ENCODE measurements at regions not wholly inside any gene's neighbourhood (a gene's known extent, or its start where the extent isn't known, plus 50 kb on each side); places are given as distances from the start of the nearest gene placed in this dataset.

- Histone ChIP-seq H3K9me3 (no peaks in the 10 kb centered on the region), H3K27me3 (ENCODE audit: low read depth) (no peaks in the 10 kb centered on the region), H3K36me3 (replicated peaks) (no peaks in the 10 kb centered on the region), H3K4me1 (no peaks in the 10 kb centered on the region), H3K4me3 (no peak overlapping the region)
- in situ Hi-C loops (cut with MboI; ENCODE audit: low sequenced_read_pairs): no loop called here
- DNase-seq (ENCODE audit: low spot score in 2 of 2): no peak
Measured at GRCh38 chr15:81768773-81769172, 277.0 kb downstream of the MEX3B start.

DNA sequence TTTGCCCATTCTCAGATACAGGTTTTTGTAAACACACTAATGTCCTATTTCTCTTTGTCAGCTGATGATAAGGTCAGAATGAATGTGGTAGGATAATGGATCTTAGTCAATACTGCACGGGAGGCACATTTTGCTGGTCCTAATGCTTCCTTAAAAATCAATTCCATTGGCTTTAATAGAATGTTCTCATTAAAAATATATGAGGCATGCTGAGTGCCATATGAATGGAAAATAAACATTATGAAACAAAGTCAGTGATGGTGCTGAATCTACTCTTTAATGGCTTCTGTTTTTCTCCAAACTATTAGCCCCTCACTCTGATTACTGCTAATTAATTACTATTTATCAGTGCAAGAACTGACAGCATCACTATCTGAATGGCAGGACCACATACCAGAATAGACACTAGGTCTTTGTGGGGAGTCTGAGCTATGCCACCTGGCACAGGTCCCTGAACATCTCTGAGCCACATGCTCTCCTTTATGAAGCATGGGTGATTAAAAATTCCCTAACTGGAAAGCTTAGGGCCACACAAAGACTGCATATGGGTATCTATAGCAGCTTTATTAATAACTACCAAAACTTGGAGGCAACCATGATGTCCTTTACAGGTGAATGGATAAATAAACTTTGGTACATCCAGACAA lies 278.9 kb downstream of the MEX3B start:
- H3K36me3 ChIP-seq (replicated peaks): no peaks in the 10 kb centered on the region
- H3K27me3 ChIP-seq (ENCODE audit: low read depth): no peaks in the 10 kb centered on the region
- no peaks in the 10 kb centered on the region for H3K9me3 ChIP-seq
- no peak overlapping the region for H3K4me3 ChIP-seq
- no peak for DNase-seq (ENCODE audit: low spot score in 2 of 2)
- in situ Hi-C loops (cut with MboI; ENCODE audit: low sequenced_read_pairs): no loop called here
- no peaks in the 10 kb centered on the region for H3K4me1 ChIP-seq

DNA sequence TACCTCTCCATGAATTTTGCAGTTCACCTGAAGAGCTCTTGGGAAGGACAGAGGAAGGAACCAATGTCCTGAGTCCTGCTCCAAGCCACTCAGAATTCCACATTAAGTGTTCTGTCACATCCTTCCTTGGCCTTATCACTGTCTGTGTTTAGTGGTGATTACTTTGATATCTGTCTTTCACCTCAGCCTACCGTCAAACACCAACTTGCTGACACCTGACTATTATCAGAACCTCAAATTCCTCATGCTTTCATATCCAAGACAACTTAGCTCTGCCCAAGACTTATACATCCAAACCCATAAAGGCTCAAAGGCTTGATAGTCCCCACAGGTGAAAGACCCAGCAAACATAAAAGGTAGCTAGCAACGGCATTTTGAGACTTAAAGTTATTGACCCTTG lies 280.0 kb downstream of the MEX3B start:
- in situ Hi-C loops (cut with MboI; ENCODE audit: low sequenced_read_pairs): no loop called here
- no peak for DNase-seq (ENCODE audit: low spot score in 2 of 2)
- no peaks in the 10 kb centered on the region for H3K9me3 ChIP-seq
- no peaks in the 10 kb centered on the region for H3K27me3 ChIP-seq (ENCODE audit: low read depth)
- no peaks in the 10 kb centered on the region for H3K36me3 ChIP-seq (replicated peaks)
- H3K4me3 ChIP-seq: no peak overlapping the region
- H3K4me1 ChIP-seq: no peaks in the 10 kb centered on the region

DNA sequence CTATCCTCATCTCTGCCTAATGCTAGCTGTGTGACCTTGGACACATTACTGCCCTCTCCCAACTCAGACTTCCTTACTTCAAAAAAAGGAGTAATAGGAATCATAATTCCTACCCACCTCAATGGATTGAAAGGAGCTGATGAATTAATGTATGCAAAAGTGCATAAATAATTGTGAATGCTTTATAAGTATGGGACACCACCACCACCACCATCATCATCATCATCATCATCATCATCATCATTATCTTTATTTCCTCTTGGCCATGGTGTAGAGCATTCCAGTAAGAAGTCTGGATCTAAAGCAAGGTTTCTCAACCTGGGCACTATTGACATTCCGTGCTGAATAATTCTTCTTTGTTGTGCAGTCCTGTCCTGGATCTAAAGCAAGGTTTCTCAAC lies 282.5 kb downstream of the MEX3B start:
- Histone ChIP-seq H3K27me3 (ENCODE audit: low read depth) (no peaks in the 10 kb centered on the region), H3K4me3 (no peak overlapping the region), H3K4me1 (no peaks in the 10 kb centered on the region), H3K9me3 (0 out of 2 replicates have a peak, but pooled peaks cover 3% of the 10 kb centered on the region), H3K36me3 (replicated peaks) (no peaks in the 10 kb centered on the region)
- no peak for DNase-seq (ENCODE audit: low spot score in 2 of 2)
- in situ Hi-C loops (cut with MboI; ENCODE audit: low sequenced_read_pairs): no loop called here

GRCh38 chr15:81760686-81761085 lies 285.1 kb downstream of the MEX3B start:
- in situ Hi-C loops (cut with MboI; ENCODE audit: low sequenced_read_pairs): no loop called here
- Histone ChIP-seq H3K9me3 (0 out of 2 replicates have a peak, but pooled peaks cover 3% of the 10 kb centered on the region), H3K36me3 (replicated peaks) (no peaks in the 10 kb centered on the region), H3K4me1 (no peaks in the 10 kb centered on the region), H3K4me3 (no peak overlapping the region), H3K27me3 (ENCODE audit: low read depth) (no peaks in the 10 kb centered on the region)
- no peak for DNase-seq (ENCODE audit: low spot score in 2 of 2)

DNA sequence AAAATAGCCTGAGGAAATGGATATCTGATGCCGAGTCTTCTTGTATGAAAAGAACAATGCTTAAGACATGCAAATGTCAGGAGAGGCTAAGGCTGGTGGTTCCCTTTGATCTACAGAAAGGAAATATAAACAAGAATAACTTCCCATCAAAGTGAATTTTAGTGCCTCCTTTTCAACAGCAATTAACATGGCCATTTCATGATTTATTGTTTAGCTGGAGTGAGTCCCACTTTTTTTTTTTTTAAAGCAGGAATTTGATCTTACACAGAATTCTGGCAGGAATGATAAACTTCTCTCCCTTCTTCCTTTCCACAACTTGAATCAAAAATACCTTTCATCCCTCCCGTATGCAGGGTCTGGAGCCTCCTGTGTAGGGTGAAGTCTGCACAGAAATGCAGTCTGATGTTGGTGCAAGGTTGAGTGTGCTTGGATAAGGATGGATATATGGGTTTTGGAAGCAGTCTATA lies 287.0 kb downstream of the MEX3B start:
- H3K36me3 ChIP-seq (replicated peaks): no peaks in the 10 kb centered on the region
- no peaks in the 10 kb centered on the region for H3K27me3 ChIP-seq (ENCODE audit: low read depth)
- no peak overlapping the region for H3K4me3 ChIP-seq
- peak in 1 of 2 experiments; percentile 45 for DNase-seq (ENCODE audit: low spot score in 2 of 2)
- H3K9me3 ChIP-seq: peaks cover 3% of the 10 kb centered on the region; the same call in 1 of the 2 replicates
- no peaks in the 10 kb centered on the region for H3K4me1 ChIP-seq
- in situ Hi-C loops (cut with MboI; ENCODE audit: low sequenced_read_pairs): no loop called here

- H3K9me3 ChIP-seq: peaks cover 3% of the 10 kb centered on the region; the same call in 1 of the 2 replicates
- H3K4me1 ChIP-seq: no peaks in the 10 kb centered on the region
- in situ Hi-C loops (cut with MboI; ENCODE audit: low sequenced_read_pairs): no loop called here
- no peak overlapping the region for H3K4me3 ChIP-seq
- no peaks in the 10 kb centered on the region for H3K36me3 ChIP-seq (replicated peaks)
- DNase-seq (ENCODE audit: low spot score in 2 of 2): no peak
- no peaks in the 10 kb centered on the region for H3K27me3 ChIP-seq (ENCODE audit: low read depth)
Measured at GRCh38 chr15:81755626-81756025, 290.2 kb downstream of the MEX3B start.

GRCh38 chr15:81754078-81754477 lies 291.7 kb downstream of the MEX3B start:
- in situ Hi-C loops (cut with MboI; ENCODE audit: low sequenced_read_pairs): no loop called here
- Histone ChIP-seq H3K27me3 (ENCODE audit: low read depth) (no peaks in the 10 kb centered on the region), H3K4me3 (no peak overlapping the region), H3K4me1 (no peaks in the 10 kb centered on the region), H3K9me3 (no peaks in the 10 kb centered on the region; the same call in 1 of the 2 replicates), H3K36me3 (replicated peaks) (no peaks in the 10 kb centered on the region)
- no peak for DNase-seq (ENCODE audit: low spot score in 2 of 2)

DNA sequence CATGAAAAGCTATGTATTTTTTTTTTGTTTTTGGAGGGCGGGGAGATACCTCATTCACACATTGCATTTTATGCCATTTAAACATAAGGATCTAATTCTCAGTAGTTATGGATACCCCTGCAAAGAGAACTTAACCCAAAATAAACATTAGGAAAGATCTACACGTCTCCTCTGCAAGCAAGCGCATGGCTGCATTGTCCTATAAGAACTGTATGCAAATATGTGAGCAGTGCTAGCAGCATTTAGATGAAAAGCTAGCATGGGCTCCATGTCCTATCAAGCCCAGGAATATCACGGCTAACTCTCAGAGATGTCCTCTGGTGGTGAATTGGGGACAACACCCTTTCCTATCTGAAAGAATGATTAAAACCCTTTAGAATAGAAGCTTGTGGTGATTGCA lies 292.8 kb downstream of the MEX3B start:
- Histone ChIP-seq H3K36me3 (replicated peaks) (no peaks in the 10 kb centered on the region), H3K4me1 (no peaks in the 10 kb centered on the region), H3K4me3 (no peak overlapping the region), H3K9me3 (no peaks in the 10 kb centered on the region; the same call in 1 of the 2 replicates), H3K27me3 (ENCODE audit: low read depth) (no peaks in the 10 kb centered on the region)
- in situ Hi-C loops (cut with MboI; ENCODE audit: low sequenced_read_pairs): no loop called here
- no peak for DNase-seq (ENCODE audit: low spot score in 2 of 2)

GRCh38 chr15:81752546-81752942 lies 293.3 kb downstream of the MEX3B start:
- in situ Hi-C loops (cut with MboI; ENCODE audit: low sequenced_read_pairs): no loop called here
- Histone ChIP-seq H3K4me3 (no peak overlapping the region), H3K36me3 (replicated peaks) (no peaks in the 10 kb centered on the region), H3K4me1 (no peaks in the 10 kb centered on the region), H3K9me3 (no peaks in the 10 kb centered on the region; the same call in 1 of the 2 replicates), H3K27me3 (ENCODE audit: low read depth) (no peaks in the 10 kb centered on the region)
- peak in 1 of 2 experiments; percentile 27 for DNase-seq (ENCODE audit: low spot score in 2 of 2)

GRCh38 chr15:81751816-81752545 lies 293.8 kb downstream of the MEX3B start:
- no peak overlapping the region for H3K4me3 ChIP-seq
- no peak for DNase-seq (ENCODE audit: low spot score in 2 of 2)
- H3K9me3 ChIP-seq: no peaks in the 10 kb centered on the region; the same call in 1 of the 2 replicates
- no peaks in the 10 kb centered on the region for H3K36me3 ChIP-seq (replicated peaks)
- no peaks in the 10 kb centered on the region for H3K4me1 ChIP-seq
- H3K27me3 ChIP-seq (ENCODE audit: low read depth): no peaks in the 10 kb centered on the region
- in situ Hi-C loops (cut with MboI; ENCODE audit: low sequenced_read_pairs): no loop called here

- Histone ChIP-seq H3K36me3 (replicated peaks) (no peaks in the 10 kb centered on the region), H3K4me1 (no peaks in the 10 kb centered on the region), H3K27me3 (ENCODE audit: low read depth) (no peaks in the 10 kb centered on the region), H3K4me3 (no peak overlapping the region), H3K9me3 (no peaks in the 10 kb centered on the region; the same call in 1 of the 2 replicates)
- in situ Hi-C loops (cut with MboI; ENCODE audit: low sequenced_read_pairs): no loop called here
- DNase-seq (ENCODE audit: low spot score in 2 of 2): no peak
Measured at GRCh38 chr15:81751256-81751655, 294.6 kb downstream of the MEX3B start.

- DNase-seq (ENCODE audit: low spot score in 2 of 2): no peak
- in situ Hi-C loops (cut with MboI; ENCODE audit: low sequenced_read_pairs): no loop called here
- Histone ChIP-seq H3K9me3 (no peaks in the 10 kb centered on the region; the same call in 1 of the 2 replicates), H3K4me1 (no peaks in the 10 kb centered on the region), H3K36me3 (replicated peaks) (no peaks in the 10 kb centered on the region), H3K27me3 (ENCODE audit: low read depth) (no peaks in the 10 kb centered on the region), H3K4me3 (no peak overlapping the region)
Measured at GRCh38 chr15:81749716-81750375, 296.0 kb downstream of the MEX3B start.

DNA sequence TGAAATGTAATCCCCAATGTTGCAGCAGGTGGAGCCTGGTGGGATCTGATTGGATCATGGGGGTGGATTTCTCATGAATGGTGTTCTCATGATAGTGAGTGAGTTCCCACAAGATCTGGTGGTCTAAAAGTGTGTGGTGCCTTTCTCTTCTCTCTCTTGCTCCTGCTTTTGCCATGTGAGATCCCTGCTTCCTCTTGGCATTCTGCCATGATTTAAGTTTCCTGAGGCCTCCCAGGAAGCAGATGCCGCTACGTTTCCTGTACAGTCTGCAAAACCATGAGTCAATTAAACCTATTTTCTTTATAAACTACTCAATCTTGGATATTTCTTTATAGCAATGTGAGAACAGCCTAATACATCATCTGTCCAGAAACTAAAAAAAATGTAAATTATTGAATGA lies 298.3 kb downstream of the MEX3B start:
- no peaks in the 10 kb centered on the region for H3K4me1 ChIP-seq
- H3K9me3 ChIP-seq: no peaks in the 10 kb centered on the region
- no peak overlapping the region for H3K4me3 ChIP-seq
- H3K36me3 ChIP-seq (replicated peaks): no peaks in the 10 kb centered on the region
- H3K27me3 ChIP-seq (ENCODE audit: low read depth): no peaks in the 10 kb centered on the region
- no peak for DNase-seq (ENCODE audit: low spot score in 2 of 2)
- in situ Hi-C loops (cut with MboI; ENCODE audit: low sequenced_read_pairs): no loop called here

All from HAP-1 (cell line).